Activated CD4-positive, alpha-beta memory T cell treated with anti-CD3 and anti-CD28 coated beads, Interleukin-2, amount 10 ng/mL, durations not matched to agents 7 days and 5 days (primary cell): ENCODE measurements at regions not wholly inside any gene's neighbourhood (a gene's known extent, or its start where the extent isn't known, plus 50 kb on each side); places are given as distances from the start of the nearest gene placed in this dataset.
"Not testable (repeated sequence)": the region's sequence is repeated elsewhere in the genome, so short reads cannot be mapped to it uniquely, and the experiment has no call there.

Source experiments
- CTCF ChIA-PET: fragments of 350-600 bp; sonication (Branson Sonifier 250); formaldehyde crosslinking; loops from one replicate; lab custom pipeline; 2021; ENCODE audit warnings: antibody characterized with exemption, inconsistent platforms; lab: Charles Lee
- POLR2A ChIA-PET: fragments of 350-600 bp; sonication (Branson Sonifier 250); formaldehyde crosslinking; loops from one replicate; lab custom pipeline; 2021; ENCODE audit warnings: antibody characterized with exemption; lab: Charles Lee
- DNase-seq: peaks from one replicate; pipeline ENCODE4 v3.0.0-alpha.2; 2020
- H3K27ac Mint-ChIP-seq: one replicate; pipeline ENCODE4 v1.8.0; 2021; ENCODE audit warnings: mild to moderate bottlenecking, mixed read lengths
- H3K27me3 Mint-ChIP-seq: one replicate; pipeline ENCODE4 v1.8.0; 2021; ENCODE audit warnings: mixed read lengths
- H3K36me3 Mint-ChIP-seq: one replicate; pipeline ENCODE4 v1.8.0; 2021; ENCODE audit warnings: low read depth, mixed read lengths
- H3K4me1 Mint-ChIP-seq: one replicate; pipeline ENCODE4 v1.8.0; 2021; ENCODE audit warnings: mixed read lengths
- H3K4me3 Mint-ChIP-seq: one replicate; pipeline ENCODE4 v1.8.0; 2021; ENCODE audit warnings: mild to moderate bottlenecking, mixed read lengths
- H3K9me3 Mint-ChIP-seq: one replicate; pipeline ENCODE4 v1.8.0; 2021; ENCODE audit warnings: mixed read lengths

DNA sequence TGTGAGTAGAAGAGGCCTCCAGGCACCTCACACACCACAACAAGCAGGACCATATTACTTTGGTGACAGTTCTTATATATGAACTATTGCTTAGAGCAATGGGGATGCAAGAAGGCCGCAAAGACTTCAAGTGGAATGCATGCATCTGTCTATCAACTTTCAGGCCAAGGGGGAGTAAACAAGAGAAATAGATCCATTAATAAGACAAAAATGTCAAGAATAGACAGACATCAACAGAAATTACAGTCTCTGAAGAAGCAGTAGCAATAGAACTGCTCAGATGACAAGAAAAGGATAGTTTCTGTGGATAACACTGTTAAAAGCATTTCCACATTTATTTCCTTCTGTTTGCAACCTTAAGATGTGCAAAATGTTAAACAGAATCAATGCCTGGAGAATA lies 1057.7 kb downstream of the UQCRFS1 start:
- Mint-ChIP-seq H3K4me3 (no peak overlapping the region), H3K27me3 (no peaks in the 10 kb centered on the region), H3K9me3 (peaks cover 23% of the 10 kb centered on the region), H3K27ac (no peak overlapping the region), H3K4me1 (no peaks in the 10 kb centered on the region), H3K36me3 (no peaks in the 10 kb centered on the region)
- CTCF ChIA-PET, result no interaction called here
- POLR2A ChIA-PET, result no interaction called here
- no peak for DNase-seq

GRCh38 chr19:28154077-28154476 lies 1058.9 kb downstream of the UQCRFS1 start:
- Mint-ChIP-seq H3K36me3 (no peaks in the 10 kb centered on the region), H3K9me3 (peaks cover 23% of the 10 kb centered on the region), H3K27ac (no peak overlapping the region), H3K27me3 (no peaks in the 10 kb centered on the region), H3K4me3 (no peak overlapping the region), H3K4me1 (no peaks in the 10 kb centered on the region)
- ChIA-PET CTCF (no interaction called here), POLR2A (no interaction called here)
- DNase-seq, result no peak

- ChIA-PET POLR2A (no interaction called here), CTCF (no interaction called here)
- Mint-ChIP-seq H3K4me3 (no peak overlapping the region), H3K36me3 (no peaks in the 10 kb centered on the region), H3K9me3 (peaks cover 27% of the 10 kb centered on the region), H3K27ac (no peak overlapping the region), H3K27me3 (no peaks in the 10 kb centered on the region), H3K4me1 (no peaks in the 10 kb centered on the region)
- DNase-seq, result no peak
These were observed 1059.8 kb downstream of the UQCRFS1 start for GRCh38 chr19:28153123-28153522.

GRCh38 chr19:28152195-28152594 lies 1060.8 kb downstream of the UQCRFS1 start:
- no peak overlapping the region for H3K27ac Mint-ChIP-seq
- CTCF ChIA-PET, result no interaction called here
- no peak for DNase-seq
- no peak overlapping the region for H3K4me3 Mint-ChIP-seq
- no peaks in the 10 kb centered on the region for H3K4me1 Mint-ChIP-seq
- H3K9me3 Mint-ChIP-seq, result peaks cover 25% of the 10 kb centered on the region
- H3K27me3 Mint-ChIP-seq, result no peaks in the 10 kb centered on the region
- no peaks in the 10 kb centered on the region for H3K36me3 Mint-ChIP-seq
- POLR2A ChIA-PET, result no interaction called here

DNA sequence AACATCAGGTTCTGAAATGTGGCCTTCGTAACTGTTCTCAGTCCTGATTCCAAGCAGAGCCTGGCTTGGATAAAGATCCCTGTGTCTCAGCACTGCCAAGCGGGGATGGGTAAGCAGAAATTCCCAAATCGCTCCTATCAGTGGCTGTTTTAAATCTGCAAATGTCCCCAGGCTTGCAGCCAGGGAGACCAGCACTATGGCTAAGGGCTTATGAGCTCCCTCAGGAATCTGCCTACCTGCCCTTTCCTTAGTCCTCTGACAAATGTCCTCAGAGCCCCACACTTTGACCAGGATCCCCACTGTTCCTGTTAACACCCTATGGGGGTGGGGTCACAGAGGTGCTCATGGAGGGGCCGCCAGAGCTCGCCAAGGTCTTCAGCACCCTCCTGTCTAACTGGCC lies 1062.8 kb downstream of the UQCRFS1 start:
- Mint-ChIP-seq H3K36me3 (no peaks in the 10 kb centered on the region), H3K9me3 (peaks cover 24% of the 10 kb centered on the region), H3K27ac (no peak overlapping the region), H3K4me3 (no peak overlapping the region), H3K4me1 (no peaks in the 10 kb centered on the region), H3K27me3 (no peaks in the 10 kb centered on the region)
- POLR2A ChIA-PET, result no interaction called here
- DNase-seq, result no peak
- CTCF ChIA-PET, result no interaction called here

- no peaks in the 10 kb centered on the region for H3K27me3 Mint-ChIP-seq
- H3K9me3 Mint-ChIP-seq, result peaks cover 24% of the 10 kb centered on the region
- no peaks in the 10 kb centered on the region for H3K36me3 Mint-ChIP-seq
- no peak overlapping the region for H3K4me3 Mint-ChIP-seq
- H3K4me1 Mint-ChIP-seq, result no peaks in the 10 kb centered on the region
- ChIA-PET CTCF (no interaction called here), POLR2A (no interaction called here)
- no peak for DNase-seq
- H3K27ac Mint-ChIP-seq, result no peak overlapping the region
These were observed 1064.4 kb downstream of the UQCRFS1 start for GRCh38 chr19:28148554-28148953.

DNA sequence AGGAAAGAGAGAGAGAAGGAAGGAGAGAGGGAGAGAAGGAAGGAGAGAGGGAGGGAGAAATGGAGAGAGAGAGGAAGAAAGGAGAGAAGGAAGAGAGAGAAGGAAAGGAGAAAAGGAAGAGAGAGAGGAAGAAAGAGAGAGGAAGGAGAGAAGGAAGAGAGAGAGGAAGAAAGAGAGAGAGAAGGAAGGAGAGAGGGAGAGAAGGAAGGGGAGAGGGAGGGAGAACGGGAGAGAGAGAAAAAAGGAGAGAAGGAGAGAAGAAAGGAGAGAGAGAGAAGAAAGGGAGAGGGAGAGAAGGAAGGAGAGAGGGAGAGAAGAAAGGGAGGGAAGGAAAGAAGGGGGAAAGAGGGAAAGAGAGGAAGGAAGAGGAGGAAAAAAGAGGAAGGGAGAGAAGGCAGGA lies 1070.7 kb downstream of the UQCRFS1 start:
- CTCF ChIA-PET, result no interaction called here
- no peak for DNase-seq
- Mint-ChIP-seq H3K27me3 (no peaks in the 10 kb centered on the region), H3K4me1 (no peaks in the 10 kb centered on the region), H3K27ac (no peak overlapping the region), H3K9me3 (peaks cover 25% of the 10 kb centered on the region), H3K4me3 (no peak overlapping the region), H3K36me3 (no peaks in the 10 kb centered on the region)
- POLR2A ChIA-PET, result no interaction called here

DNA sequence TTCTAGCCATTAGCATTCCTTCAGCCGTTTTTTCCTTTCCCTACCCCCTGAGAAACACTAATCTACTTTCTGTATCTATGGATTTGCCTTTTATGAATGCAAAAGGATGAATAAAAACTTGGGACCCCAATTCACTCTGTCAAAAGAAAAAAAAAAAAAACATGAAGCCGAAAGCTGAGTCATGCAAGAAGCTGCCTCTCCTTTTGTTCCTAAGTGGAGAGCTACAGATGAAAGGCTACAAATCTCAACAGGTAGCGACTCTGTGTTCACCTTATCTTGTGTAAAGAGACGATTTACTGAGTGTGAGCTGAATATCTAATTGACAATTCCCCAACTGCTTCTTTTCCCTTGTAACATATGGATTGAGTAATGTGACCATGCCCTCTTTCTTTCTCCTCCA lies 1072.8 kb downstream of the UQCRFS1 start:
- ChIA-PET POLR2A (no interaction called here), CTCF (no interaction called here)
- Mint-ChIP-seq H3K4me3 (no peak overlapping the region), H3K9me3 (peaks cover 28% of the 10 kb centered on the region), H3K27ac (no peak overlapping the region), H3K36me3 (no peaks in the 10 kb centered on the region), H3K4me1 (no peaks in the 10 kb centered on the region), H3K27me3 (no peaks in the 10 kb centered on the region)
- DNase-seq, result no peak

DNA sequence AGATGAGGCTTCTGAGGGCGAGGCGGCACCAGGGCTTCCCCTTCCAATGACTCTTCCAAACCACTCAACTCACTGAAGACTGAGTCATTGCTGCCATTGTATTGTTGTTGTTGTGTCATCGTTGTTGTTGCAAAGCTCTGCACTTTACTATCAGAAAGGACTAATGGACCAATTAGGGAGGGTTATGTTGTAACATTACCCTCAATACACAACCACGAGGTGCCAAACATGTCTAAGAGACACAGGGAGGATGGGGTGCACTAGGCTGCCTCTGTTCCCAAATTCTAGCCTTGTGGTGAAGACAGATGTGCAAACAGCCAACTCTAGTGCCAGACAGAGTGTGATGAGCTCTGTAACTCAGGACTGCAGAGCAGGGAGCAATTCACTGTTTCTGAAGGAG lies 1075.2 kb downstream of the UQCRFS1 start:
- POLR2A ChIA-PET, result no interaction called here
- no peaks in the 10 kb centered on the region for H3K27me3 Mint-ChIP-seq

DNA sequence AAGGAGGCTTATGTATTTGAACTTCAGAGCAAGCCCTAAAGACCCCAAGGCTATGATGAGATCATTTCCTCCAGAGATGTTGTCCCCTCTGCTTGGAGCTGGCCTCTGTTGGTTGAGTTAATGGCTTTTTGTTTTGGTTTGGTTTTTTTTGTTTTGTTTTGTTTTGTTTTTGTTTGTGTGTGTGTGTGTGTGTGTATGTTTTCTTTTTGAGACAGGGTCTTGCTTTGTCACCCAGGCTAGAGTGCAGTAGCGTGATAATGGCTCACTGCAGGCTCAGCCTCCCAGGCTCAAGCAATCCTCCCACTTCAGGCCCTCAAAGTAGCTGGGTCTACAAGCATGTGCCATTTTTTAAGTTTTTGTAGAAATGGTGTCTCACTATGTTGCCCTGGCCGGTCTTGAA lies 1076.2 kb downstream of the UQCRFS1 start:
- CTCF ChIA-PET, result no interaction called here
- Mint-ChIP-seq H3K27ac (no peak overlapping the region), H3K27me3 (no peaks in the 10 kb centered on the region), H3K36me3 (no peaks in the 10 kb centered on the region), H3K4me3 (no peak overlapping the region), H3K9me3 (peaks cover 40% of the 10 kb centered on the region), H3K4me1 (no peaks in the 10 kb centered on the region)
- POLR2A ChIA-PET, result no interaction called here
- DNase-seq, result no peak

More for the DNA sequence above, 1075.2 kb downstream of the UQCRFS1 start:
- no peak overlapping the region for H3K27ac Mint-ChIP-seq
- DNase-seq, result no peak
- H3K36me3 Mint-ChIP-seq, result no peaks in the 10 kb centered on the region
- H3K4me1 Mint-ChIP-seq, result no peaks in the 10 kb centered on the region
- CTCF ChIA-PET, result no interaction called here
- H3K4me3 Mint-ChIP-seq, result no peak overlapping the region
- H3K9me3 Mint-ChIP-seq, result peaks cover 40% of the 10 kb centered on the region

- Mint-ChIP-seq H3K27ac (no peak overlapping the region), H3K4me3 (no peak overlapping the region), H3K4me1 (no peaks in the 10 kb centered on the region), H3K27me3 (no peaks in the 10 kb centered on the region), H3K9me3 (peaks cover 34% of the 10 kb centered on the region), H3K36me3 (no peaks in the 10 kb centered on the region)
- CTCF ChIA-PET, result no interaction called here
- POLR2A ChIA-PET, result no interaction called here
- DNase-seq, result no peak
These were observed 1077.1 kb downstream of the UQCRFS1 start for GRCh38 chr19:28135825-28136224.

DNA sequence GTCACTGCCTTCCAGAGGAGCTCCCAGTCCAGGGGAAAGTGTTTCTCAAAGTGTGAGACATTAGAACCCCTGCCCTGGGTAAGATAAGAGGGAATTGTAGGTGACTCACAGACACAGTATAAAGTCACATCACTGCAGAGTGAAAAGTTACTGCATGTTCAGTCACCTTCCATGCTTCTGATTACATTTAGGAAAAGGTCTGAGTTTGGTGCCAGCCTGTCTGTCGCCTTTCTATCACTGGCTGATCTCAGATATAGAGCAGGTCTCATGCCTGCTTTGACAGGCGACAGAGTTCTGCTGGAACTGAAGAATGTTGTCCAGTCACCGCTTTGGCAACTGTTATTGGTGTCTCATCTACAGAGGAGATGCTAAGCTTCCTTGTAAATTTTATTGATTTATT lies 1078.6 kb downstream of the UQCRFS1 start:
- ChIA-PET POLR2A (no interaction called here), CTCF (no interaction called here)
- no peaks in the 10 kb centered on the region for H3K36me3 Mint-ChIP-seq
- no peak for DNase-seq
- H3K27me3 Mint-ChIP-seq, result no peaks in the 10 kb centered on the region
- H3K4me1 Mint-ChIP-seq, result no peaks in the 10 kb centered on the region
- no peak overlapping the region for H3K27ac Mint-ChIP-seq
- H3K4me3 Mint-ChIP-seq, result no peak overlapping the region
- peaks cover 28% of the 10 kb centered on the region for H3K9me3 Mint-ChIP-seq

DNA sequence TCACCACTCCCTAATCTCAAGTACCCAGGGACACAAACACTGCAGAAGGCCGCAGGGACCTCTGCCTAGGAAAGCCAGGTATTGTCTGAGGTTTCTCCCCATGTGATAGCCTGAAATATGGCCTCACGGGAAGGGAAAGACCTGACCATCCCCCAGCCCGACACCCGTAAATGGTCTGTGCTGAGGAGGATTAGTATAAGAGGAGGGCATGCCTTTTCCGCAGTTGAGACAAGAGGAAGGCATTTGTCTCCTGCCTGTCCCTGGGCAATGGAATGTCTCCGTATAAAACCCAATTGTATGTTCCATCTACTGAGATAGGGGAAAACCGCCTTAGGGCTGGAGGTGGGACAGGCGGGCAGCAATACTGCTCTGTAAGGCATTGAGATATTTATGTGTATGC lies 1082.1 kb downstream of the UQCRFS1 start:
- H3K27ac Mint-ChIP-seq, POLR2A ChIA-PET, DNase-seq, CTCF ChIA-PET, H3K36me3 Mint-ChIP-seq, H3K27me3 Mint-ChIP-seq, H3K4me3 Mint-ChIP-seq, H3K4me1 Mint-ChIP-seq: not testable (repeated sequence)
- H3K9me3 Mint-ChIP-seq, result peaks cover 30% of the 10 kb centered on the region

DNA sequence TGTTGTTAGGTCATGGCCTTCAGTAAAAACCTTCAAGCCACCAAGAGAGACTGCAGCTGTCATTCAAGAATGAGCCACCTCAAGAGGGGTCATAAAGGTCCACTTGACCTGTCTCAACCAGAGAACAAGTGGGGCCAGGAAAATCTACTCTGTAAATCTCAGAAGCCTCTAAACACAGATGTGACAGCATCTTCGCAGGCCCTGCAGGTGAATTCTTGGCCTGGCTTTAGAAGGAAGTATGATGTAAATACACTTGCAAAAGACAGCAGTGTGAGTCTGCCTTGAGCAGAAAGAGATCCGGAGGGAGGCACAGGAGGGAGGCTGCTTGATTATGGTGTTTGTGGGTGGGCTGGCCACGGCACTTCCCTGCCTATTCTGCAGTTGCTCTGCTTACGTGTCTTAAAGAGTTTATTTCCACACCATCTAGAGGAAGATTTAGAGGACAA lies 1082.9 kb downstream of the UQCRFS1 start:
- no peak overlapping the region for H3K27ac Mint-ChIP-seq
- ChIA-PET CTCF (no interaction called here), POLR2A (no interaction called here)
- no peaks in the 10 kb centered on the region for H3K4me1 Mint-ChIP-seq
- H3K9me3 Mint-ChIP-seq, result peaks cover 23% of the 10 kb centered on the region
- no peaks in the 10 kb centered on the region for H3K36me3 Mint-ChIP-seq
- DNase-seq, result no peak
- H3K27me3 Mint-ChIP-seq, result no peaks in the 10 kb centered on the region
- H3K4me3 Mint-ChIP-seq, result no peak overlapping the region

DNA sequence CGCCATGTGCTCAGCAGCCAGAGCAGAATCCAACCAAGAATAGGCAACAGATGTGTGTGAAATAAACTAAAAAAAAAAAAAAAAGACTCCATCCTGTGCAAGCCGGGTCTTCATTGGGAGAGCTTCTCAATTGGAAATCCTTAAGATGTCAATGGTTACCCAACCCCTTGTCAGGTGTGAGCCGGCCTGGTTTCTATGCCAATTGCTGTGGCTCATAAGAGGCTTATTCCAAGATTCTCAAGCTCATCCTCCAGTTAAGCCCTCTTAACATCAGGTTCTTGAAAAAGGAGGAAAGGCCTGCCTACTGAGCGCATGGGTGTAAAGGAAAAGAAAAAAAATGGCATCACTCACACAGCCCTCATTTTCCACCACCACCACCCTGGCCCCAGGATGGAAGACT lies 1084.6 kb downstream of the UQCRFS1 start:
- Mint-ChIP-seq H3K36me3 (no peaks in the 10 kb centered on the region), H3K27ac (no peak overlapping the region), H3K9me3 (peaks cover 20% of the 10 kb centered on the region), H3K4me3 (no peak overlapping the region), H3K4me1 (no peaks in the 10 kb centered on the region), H3K27me3 (no peaks in the 10 kb centered on the region)
- CTCF ChIA-PET, result no interaction called here
- DNase-seq, result no peak
- POLR2A ChIA-PET, result no interaction called here
